ENCODE measurements at regions not wholly inside any gene's neighbourhood (a gene's known extent, or its start where the extent isn't known, plus 50 kb on each side); places are given as distances from the start of the nearest gene placed in this dataset.
"Not testable (repeated sequence)": the region's sequence is repeated elsewhere in the genome, so short reads cannot be mapped to it uniquely, and the experiment has no call there.

DNA sequence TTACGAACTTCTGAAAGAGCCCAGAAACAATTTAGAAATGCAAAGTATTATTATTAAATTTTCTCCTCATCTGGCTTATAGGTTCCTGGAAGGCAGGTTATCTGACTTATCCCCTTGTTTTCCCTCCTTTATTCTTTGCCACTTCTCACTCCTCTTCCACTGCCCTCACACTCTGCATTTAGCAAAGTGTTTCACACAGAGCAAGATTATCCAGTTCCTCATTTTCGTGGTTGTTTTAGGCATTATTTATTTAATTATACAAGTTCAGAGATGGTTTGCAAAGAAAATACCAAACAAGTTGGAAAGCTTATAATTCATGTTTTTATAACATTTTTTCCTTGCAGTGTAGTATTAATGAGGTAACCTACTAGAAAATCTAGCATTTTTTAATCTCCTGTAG is 544.9 kb downstream of the NSUN3 start:
- DNase-seq (ENCODE audit: low spot score): no peak

DNA sequence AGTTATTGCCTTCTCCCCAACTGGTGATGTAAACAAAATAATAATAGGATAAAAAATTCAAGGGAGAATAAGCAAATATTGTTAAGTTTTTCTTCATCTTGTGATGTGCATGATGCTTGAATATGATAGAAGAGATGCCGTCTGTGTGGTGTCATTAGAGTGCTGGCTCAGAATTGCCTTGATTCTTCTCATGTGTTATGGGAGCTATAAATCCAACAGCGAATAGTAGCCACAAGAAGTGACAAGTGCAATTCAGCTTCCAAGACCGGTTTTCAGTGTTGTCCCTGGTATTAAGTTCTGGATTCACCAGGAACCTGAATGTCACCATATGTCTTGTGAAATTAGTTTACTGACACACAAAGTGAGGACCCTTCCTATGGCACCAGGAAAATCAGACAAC is 547.0 kb downstream of the NSUN3 start:
- DNase-seq (ENCODE audit: low spot score): no peak

GRCh38 chr3:94611596-94611995 is 548.7 kb downstream of the NSUN3 start:
- DNase-seq (ENCODE audit: low spot score): no peak

- DNase-seq (ENCODE audit: low spot score): no peak
These were observed 549.8 kb downstream of the NSUN3 start for GRCh38 chr3:94612631-94613030.

- no peak for DNase-seq (ENCODE audit: low spot score)
These were observed 551.3 kb downstream of the NSUN3 start for GRCh38 chr3:94614192-94614591.

- DNase-seq (ENCODE audit: low spot score): no peak
These were observed 552.6 kb downstream of the NSUN3 start for GRCh38 chr3:94615275-94616065.

- no peak for DNase-seq (ENCODE audit: low spot score)
These were observed 554.0 kb downstream of the NSUN3 start for GRCh38 chr3:94616833-94617232.

DNA sequence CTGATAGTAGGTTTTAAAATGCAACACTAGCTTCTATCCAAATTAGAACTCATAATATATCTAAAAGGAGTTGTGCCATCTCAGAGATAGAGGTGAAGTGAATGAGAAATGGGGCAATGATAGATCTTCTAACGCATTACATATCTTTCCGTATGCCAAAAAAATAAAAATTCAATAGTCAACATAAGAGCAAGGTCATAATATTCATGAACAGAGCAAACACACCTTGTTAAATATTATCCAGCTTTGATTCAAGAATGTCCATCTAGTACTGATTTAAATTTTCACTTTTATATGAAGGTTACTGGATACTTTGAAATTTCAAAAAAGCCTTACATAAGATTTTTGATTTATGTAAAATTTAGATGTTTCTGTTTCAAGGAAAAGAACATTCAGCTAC is 554.5 kb downstream of the NSUN3 start:
- no peak for DNase-seq (ENCODE audit: low spot score)

DNA sequence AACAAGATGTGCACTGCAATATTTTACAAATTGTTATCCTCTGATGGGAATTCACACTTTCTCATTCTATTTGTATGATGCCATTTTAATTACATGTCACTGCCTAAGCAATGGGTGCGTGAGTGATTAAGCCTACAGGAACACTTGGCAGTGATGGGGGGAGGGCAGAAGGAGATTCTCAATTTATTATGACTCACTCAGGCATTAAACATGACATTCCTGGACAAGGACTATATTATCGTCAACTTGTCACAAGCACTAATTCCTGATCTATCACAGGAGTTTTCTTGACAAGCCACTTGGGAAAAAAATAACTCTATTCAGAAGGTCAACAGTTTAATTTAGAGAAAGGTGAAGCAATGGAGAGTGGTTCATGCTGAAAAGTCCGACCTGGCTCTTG is 556.8 kb downstream of the NSUN3 start:
- DNase-seq (ENCODE audit: low spot score): no peak

DNA sequence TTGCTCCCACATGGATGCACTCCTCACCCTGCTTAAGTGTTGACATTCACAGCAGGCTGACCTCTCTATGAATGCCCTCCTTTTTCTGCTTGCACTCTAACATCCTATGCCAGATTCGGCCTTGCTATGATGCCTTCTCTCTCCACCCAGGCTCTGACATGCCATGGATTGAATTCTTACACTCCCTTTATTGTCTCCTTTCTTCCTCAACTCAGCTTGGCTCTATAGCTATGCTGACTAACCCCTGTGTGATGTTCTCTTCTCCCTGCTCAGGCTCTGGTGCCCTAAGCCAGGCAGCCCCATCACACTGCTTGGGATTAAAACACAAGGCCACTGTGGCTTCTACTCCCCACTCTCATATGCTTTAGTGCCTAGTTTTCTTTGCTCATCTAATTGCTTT is 563.7 kb downstream of the NSUN3 start:
- DNase-seq (ENCODE audit: low spot score): no peak

- no peak for DNase-seq (ENCODE audit: low spot score)
These were observed 564.8 kb downstream of the NSUN3 start for GRCh38 chr3:94627689-94628088.

- no peak for DNase-seq (ENCODE audit: low spot score)
These were observed 580.5 kb downstream of the NSUN3 start for GRCh38 chr3:94643400-94643799.

- DNase-seq (ENCODE audit: low spot score): no peak
These were observed 582.9 kb downstream of the NSUN3 start for GRCh38 chr3:94645790-94646189.

DNA sequence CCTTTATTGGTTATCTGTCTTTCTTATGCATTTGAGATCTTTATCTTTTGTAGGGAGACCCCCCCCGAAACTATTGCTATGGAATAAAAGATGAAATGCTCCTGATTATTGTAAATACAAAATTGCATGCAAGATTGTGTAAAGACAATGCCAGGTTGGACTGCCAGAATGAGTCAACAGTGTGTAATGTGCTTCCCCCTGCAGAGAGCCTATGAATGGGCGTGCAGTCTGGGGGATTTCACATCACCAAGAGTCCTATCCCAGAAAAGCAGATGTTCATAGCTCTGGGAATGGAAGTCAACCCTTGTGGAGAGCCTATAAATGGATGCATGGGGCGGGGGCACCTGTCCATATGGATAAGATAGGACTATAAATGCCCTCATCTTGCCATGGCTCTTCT is 584.3 kb downstream of the NSUN3 start:
- DNase-seq (ENCODE audit: low spot score): no peak

GRCh38 chr3:94648270-94649180 is 585.7 kb downstream of the NSUN3 start:
- not testable (repeated sequence) for DNase-seq (ENCODE audit: low spot score)

GRCh38 chr3:94654096-94654495 is 591.2 kb downstream of the NSUN3 start:
- DNase-seq (ENCODE audit: low spot score): no peak

DNA sequence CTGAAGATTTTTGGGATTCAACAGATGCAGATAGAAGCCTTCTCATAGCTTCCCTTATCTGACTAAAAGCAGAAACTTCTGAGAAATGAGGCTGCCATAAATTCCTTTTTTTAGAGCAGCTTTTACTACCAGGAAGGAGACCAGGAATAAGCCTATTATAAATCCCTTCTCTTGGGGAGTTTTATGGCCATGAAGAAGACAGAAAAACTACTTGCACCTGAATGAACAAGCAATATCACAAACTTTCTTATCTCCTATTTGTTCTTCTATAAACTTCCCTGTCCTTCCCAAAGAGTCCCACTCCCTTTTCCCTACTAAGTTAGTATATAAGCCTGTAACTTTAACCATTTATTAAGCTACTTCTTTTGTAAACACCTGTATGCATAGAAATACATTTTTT is 603.1 kb downstream of the NSUN3 start:
- no peak for DNase-seq (ENCODE audit: low spot score)

- no peak for DNase-seq (ENCODE audit: low spot score)
These were observed 608.2 kb downstream of the NSUN3 start for GRCh38 chr3:94671078-94671477.

- DNase-seq (ENCODE audit: low spot score): no peak
These were observed 611.0 kb downstream of the NSUN3 start for GRCh38 chr3:94673876-94674275.

DNA sequence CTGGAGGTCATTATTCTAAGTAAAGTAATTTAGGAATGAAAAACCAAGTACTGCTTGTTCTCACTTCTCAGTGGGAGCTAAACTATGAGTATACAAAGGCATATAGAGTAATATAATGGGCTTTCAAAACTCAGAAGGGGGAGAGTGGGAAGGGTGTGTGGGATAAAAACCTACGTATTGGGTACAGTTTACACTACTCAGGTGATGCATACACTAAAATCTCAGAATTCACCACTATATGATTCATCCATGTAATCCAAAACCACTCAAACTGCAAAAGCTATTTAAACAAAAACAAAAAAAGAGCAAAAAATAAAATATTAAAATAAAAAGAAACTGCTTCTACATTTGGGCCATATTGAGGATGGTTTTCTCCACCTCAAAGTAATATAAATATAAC is 623.3 kb downstream of the NSUN3 start:
- no peak for DNase-seq (ENCODE audit: low spot score)

DNA sequence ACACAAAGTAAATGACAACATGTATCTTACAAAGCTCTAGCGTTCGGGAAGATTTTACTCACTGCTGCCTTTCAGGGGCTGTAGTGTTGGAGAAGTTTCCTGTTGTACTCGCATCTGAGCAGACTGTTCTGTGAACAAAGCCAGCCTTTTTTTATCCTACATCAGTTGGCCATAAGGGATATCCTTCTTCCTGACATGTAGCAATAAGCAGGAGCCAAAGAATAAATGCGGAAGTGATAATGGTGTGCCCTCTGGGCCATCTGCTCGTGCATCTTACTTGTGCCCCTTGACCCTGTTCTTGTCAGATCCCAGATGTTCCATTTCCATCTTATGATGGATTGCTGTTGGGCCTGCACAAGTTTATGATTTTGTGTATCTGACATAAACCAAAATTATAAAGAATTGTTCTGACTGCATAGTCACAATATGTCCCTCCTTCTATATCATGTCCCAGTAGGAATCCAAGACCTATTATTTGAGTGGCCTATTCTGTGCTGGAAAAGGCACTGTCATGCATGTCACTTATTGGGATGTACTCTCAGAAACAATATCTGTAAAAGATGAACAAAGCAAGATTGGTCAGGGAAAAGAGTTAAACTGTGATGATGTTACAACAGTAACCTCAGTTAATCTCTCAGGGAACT is 631.3 kb downstream of the NSUN3 start:
- no peak for DNase-seq (ENCODE audit: low spot score)

DNA sequence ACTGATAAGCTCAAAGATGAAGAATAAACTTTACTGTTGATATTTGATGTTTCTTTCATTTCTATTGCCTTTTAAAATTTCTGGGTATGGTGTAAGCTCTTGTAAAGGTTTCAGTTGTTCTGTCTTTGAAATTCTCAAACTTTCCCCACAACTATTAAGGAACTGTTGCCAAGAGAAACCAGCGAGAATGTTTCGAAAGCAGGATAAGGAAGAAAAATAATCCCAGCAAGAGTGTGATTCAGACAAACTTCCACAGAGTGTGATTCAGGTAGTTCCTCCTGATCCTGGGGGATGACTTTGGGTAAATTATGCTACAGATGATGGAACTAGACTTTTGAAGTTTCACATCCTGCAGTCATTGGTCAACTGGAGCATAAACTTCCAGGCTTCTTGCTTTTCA is 632.0 kb downstream of the NSUN3 start:
- no peak for DNase-seq (ENCODE audit: low spot score)

GRCh38 chr3:94704467-94704866 is 641.6 kb downstream of the NSUN3 start:
- DNase-seq (ENCODE audit: low spot score): no peak
